ENCODE measurements at regions not wholly inside any gene's neighbourhood (a gene's known extent, or its start where the extent isn't known, plus 50 kb on each side); places are given as distances from the start of the nearest gene placed in this dataset.

GRCh38 chr2:42843611-42844010 is 51.2 kb upstream of the HAAO start:
- peaks cover 14% of the 10 kb centered on the region for H3K4me1 ChIP-seq (ENCODE audit: control insufficient read depth, extremely low read depth, insufficient read depth, low read length)
- H3K9me3 ChIP-seq (ENCODE audit: control insufficient read depth, low read depth, low read length), result no peaks in the 10 kb centered on the region
- no peak overlapping the region for H3K9ac ChIP-seq (ENCODE audit: control insufficient read depth, extremely low read depth, insufficient read depth, low read length)
- dilution Hi-C loops (cut with MboI; ENCODE audit: extremely low pct_ligation_motif_present, low sequenced_read_pairs), result no loop called here
- no peak for FAIRE-seq
- no peak overlapping the region for H3K4me2 ChIP-seq (ENCODE audit: control insufficient read depth, extremely low read depth, insufficient read depth, low read depth, low read length)
- no peak overlapping the region for H3K27ac ChIP-seq (ENCODE audit: control insufficient read depth, insufficient read depth, low read length)
- no peaks in the 10 kb centered on the region for H3K27me3 ChIP-seq (ENCODE audit: control insufficient read depth, extremely low read depth, insufficient read depth, low read length)
- no peaks in the 10 kb centered on the region for H3K36me3 ChIP-seq (ENCODE audit: control insufficient read depth in 2 of 2, extremely low read depth in 1 of 2, insufficient read depth in 2 of 2, low read length in 2 of 2)
- no peak for DNase-seq (ENCODE audit: low read depth, low spot score)
- no peaks in the 10 kb centered on the region for H3K79me2 ChIP-seq (ENCODE audit: control insufficient read depth, insufficient read depth, low read length)
- H3K4me3 ChIP-seq (ENCODE audit: control insufficient read depth in 2 of 3, extremely low read depth in 1 of 3, insufficient read depth in 2 of 3, low read depth in 1 of 3, low read length in 3 of 3), result no peak overlapping the region
- no peaks in the 10 kb centered on the region for H3K9me1 ChIP-seq (ENCODE audit: control insufficient read depth, extremely low read depth, insufficient read depth, low read length)
- TF ChIP-seq CTCF (optimal IDR thresholded peaks at IDR 0.05 in 1 of 3, IDR thresholded peaks at IDR 0.05 in 1 of 3, conservative IDR thresholded peaks at IDR 0.05 in 1 of 3; ENCODE audit: extremely low read depth in 1 of 3, insufficient read depth in 2 of 3, low read length in 3 of 3), result no peak
- no peak for TF ChIP-seq EZH2 (IDR thresholded peaks at IDR 0.05; ENCODE audit: low read length)
- no peak overlapping the region for H2AFZ ChIP-seq (ENCODE audit: control insufficient read depth, low read length)
- peaks cover 2% of the 10 kb centered on the region for H4K20me1 ChIP-seq (ENCODE audit: control insufficient read depth, extremely low read depth, insufficient read depth, low read length)

DNA sequence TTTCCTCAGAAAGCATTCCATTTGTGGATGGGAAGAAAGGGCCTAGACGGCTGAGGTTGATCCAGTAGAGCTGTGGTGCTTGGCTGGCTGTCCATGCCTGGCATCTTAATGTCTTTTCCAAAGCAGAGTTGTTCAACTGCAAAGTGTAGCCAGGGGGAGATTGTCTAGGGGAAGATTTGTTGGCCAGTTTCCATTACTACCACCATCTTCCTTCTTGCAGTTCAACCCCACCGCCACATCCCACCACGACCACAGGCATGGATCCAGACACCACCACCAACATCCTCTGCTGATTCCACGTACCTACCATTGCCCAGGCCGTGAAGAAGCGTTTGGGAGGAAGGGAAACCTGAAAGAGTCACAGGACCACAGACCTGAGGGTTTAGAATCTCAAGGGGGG is 50.7 kb upstream of the HAAO start:
- DNase-seq (ENCODE audit: low read depth, low spot score) (no peak), FAIRE-seq (no peak)
- no peak overlapping the region for H2AFZ ChIP-seq (ENCODE audit: control insufficient read depth, low read length)
- H3K27me3 ChIP-seq (ENCODE audit: control insufficient read depth, extremely low read depth, insufficient read depth, low read length), result no peaks in the 10 kb centered on the region
- no peaks in the 10 kb centered on the region for H3K36me3 ChIP-seq (ENCODE audit: control insufficient read depth in 2 of 2, extremely low read depth in 1 of 2, insufficient read depth in 2 of 2, low read length in 2 of 2)
- H3K9ac ChIP-seq (ENCODE audit: control insufficient read depth, extremely low read depth, insufficient read depth, low read length), result no peak overlapping the region
- H3K9me3 ChIP-seq (ENCODE audit: control insufficient read depth, low read depth, low read length), result no peaks in the 10 kb centered on the region
- H3K27ac ChIP-seq (ENCODE audit: control insufficient read depth, insufficient read depth, low read length), result no peak overlapping the region
- no peak overlapping the region for H3K4me3 ChIP-seq (ENCODE audit: control insufficient read depth in 2 of 3, extremely low read depth in 1 of 3, insufficient read depth in 2 of 3, low read depth in 1 of 3, low read length in 3 of 3)
- TF ChIP-seq CTCF (optimal IDR thresholded peaks at IDR 0.05 in 1 of 3, IDR thresholded peaks at IDR 0.05 in 1 of 3, conservative IDR thresholded peaks at IDR 0.05 in 1 of 3; ENCODE audit: extremely low read depth in 1 of 3, insufficient read depth in 2 of 3, low read length in 3 of 3) (no peak), EZH2 (IDR thresholded peaks at IDR 0.05; ENCODE audit: low read length) (no peak)
- no peaks in the 10 kb centered on the region for H3K79me2 ChIP-seq (ENCODE audit: control insufficient read depth, insufficient read depth, low read length)
- H3K4me1 ChIP-seq (ENCODE audit: control insufficient read depth, extremely low read depth, insufficient read depth, low read length), result peaks cover 14% of the 10 kb centered on the region
- no peaks in the 10 kb centered on the region for H3K9me1 ChIP-seq (ENCODE audit: control insufficient read depth, extremely low read depth, insufficient read depth, low read length)
- no peak overlapping the region for H3K4me2 ChIP-seq (ENCODE audit: control insufficient read depth, extremely low read depth, insufficient read depth, low read depth, low read length)
- dilution Hi-C loops (cut with MboI; ENCODE audit: extremely low pct_ligation_motif_present, low sequenced_read_pairs), result no loop called here
- H4K20me1 ChIP-seq (ENCODE audit: control insufficient read depth, extremely low read depth, insufficient read depth, low read length), result peaks cover 2% of the 10 kb centered on the region

All from keratinocyte (primary cell).